ENCODE measurements at regions not wholly inside any gene's neighbourhood (a gene's known extent, or its start where the extent isn't known, plus 50 kb on each side); places are given as distances from the start of the nearest gene placed in this dataset.

DNA sequence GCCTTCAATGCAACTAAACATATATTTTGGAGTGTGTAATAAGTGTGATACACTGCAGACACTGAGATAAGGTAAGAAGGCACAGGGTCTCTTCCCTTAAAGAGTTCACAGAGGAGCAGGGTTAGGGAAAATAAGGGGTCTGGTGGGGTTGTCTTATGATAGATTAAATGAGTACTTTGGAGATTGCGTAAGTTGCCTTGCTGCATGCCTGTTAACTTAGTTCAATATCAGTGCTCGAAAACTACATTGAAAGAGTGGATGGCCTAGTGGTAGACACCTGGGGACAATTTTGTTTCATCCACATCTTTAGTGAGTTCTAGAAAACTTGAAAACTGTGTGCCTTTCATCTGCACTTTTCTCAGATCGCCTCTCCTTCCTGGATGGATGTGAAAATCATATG is 123.2 kb upstream of the BTBD3 start:
- H3K4me2 ChIP-seq, result no peak overlapping the region
- no peak overlapping the region for H2AFZ ChIP-seq (ENCODE audit: low read depth)
- ChIA-PET POLR2A (no interaction called here), CTCF (no interaction called here)
- no peaks in the 10 kb centered on the region for H3K9me2 ChIP-seq
- no peak for DNase-seq
- H3K79me2 ChIP-seq (ENCODE audit: insufficient read depth), result no peaks in the 10 kb centered on the region
- H3K9ac ChIP-seq, result no peak overlapping the region
- H3K27ac ChIP-seq (ENCODE audit: low read depth in 2 of 2, low read length in 1 of 2), result no peak overlapping the region
- no peak for TF ChIP-seq FOXM1 (IDR thresholded peaks at IDR 0.05; ENCODE audit: low read depth)
- TF ChIP-seq MEF2A (IDR thresholded peaks at IDR 0.05; ENCODE audit: borderline replicate concordance, low read depth), result no peak
- TF ChIP-seq TCF12 (IDR thresholded peaks at IDR 0.05), result no peak
- TF ChIP-seq, protein P1, sequence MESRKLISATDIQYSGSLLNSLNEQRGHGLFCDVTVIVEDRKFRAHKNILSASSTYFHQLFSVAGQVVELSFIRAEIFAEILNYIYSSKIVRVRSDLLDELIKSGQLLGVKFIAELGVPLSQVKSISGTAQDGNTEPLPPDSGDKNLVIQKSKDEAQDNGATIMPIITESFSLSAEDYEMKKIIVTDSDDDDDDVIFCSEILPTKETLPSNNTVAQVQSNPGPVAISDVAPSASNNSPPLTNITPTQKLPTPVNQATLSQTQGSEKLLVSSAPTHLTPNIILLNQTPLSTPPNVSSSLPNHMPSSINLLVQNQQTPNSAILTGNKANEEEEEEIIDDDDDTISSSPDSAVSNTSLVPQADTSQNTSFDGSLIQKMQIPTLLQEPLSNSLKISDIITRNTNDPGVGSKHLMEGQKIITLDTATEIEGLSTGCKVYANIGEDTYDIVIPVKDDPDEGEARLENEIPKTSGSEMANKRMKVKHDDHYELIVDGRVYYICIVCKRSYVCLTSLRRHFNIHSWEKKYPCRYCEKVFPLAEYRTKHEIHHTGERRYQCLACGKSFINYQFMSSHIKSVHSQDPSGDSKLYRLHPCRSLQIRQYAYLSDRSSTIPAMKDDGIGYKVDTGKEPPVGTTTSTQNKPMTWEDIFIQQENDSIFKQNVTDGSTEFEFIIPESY (IDR thresholded peaks at IDR 0.05; ENCODE audit: borderline replicate concordance, low read depth), result no peak
- no peak for TF ChIP-seq MAX (IDR thresholded peaks at IDR 0.05; ENCODE audit: low read depth)
- H4K20me1 ChIP-seq (ENCODE audit: insufficient read depth), result no peaks in the 10 kb centered on the region
- H3K4me1 ChIP-seq (ENCODE audit: control insufficient read depth in 1 of 2, insufficient read depth in 2 of 2, low read depth in 1 of 2, low read length in 1 of 2), result no peaks in the 10 kb centered on the region; a peak in 3 of 4 replicates
- H3K9me3 ChIP-seq, result no peaks in the 10 kb centered on the region
- H3K27me3 ChIP-seq (ENCODE audit: insufficient read depth), result no peaks in the 10 kb centered on the region
- 65% methylated on average over 3 of the region's 3 CpGs for WGBS (ENCODE audit: low lambda C conversion rate)
- no peak overlapping the region for H3K4me3 ChIP-seq (ENCODE audit: low read depth in 2 of 2, low read length in 1 of 2)
- H3K36me3 ChIP-seq (replicated peaks in 1 of 2; ENCODE audit: control insufficient read depth in 1 of 2, insufficient read depth in 2 of 2, low read length in 1 of 2), result no peaks in the 10 kb centered on the region
- no peaks in the 10 kb centered on the region for H3F3A ChIP-seq (replicated peaks; ENCODE audit: insufficient read depth)

DNA sequence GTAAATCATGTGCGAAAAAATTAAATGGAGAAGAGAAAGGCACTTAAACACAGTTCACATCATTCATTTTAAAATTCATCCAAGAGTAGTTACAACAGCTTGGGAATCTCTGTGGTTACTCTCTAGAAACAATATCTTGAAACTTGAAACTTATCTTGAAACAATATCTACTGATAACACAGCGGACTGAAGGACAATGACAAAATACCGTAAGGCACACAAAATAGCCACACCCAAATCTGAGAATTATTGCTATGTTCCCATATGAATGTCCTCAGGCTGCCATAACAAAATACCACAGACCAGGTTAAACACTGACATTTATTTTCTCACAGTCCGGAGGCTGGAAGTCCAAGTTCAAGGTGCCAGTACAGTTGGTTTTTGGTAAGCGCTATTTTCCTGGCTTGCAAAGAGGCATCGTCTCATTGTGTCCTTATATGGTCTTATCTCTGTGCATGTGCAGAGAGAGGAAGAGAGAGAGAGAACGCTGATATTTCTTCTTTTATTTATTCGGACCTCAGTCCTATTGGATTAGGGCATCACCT is 122.5 kb upstream of the BTBD3 start:
- no peak overlapping the region for H3K4me2 ChIP-seq
- ChIA-PET POLR2A (no interaction called here), CTCF (no interaction called here)
- H2AFZ ChIP-seq (ENCODE audit: low read depth), result no peak overlapping the region
- no peaks in the 10 kb centered on the region for H3K9me3 ChIP-seq
- H3K4me3 ChIP-seq (ENCODE audit: low read depth in 2 of 2, low read length in 1 of 2), result no peak overlapping the region
- H3K9ac ChIP-seq, result no peak overlapping the region
- no peak for TF ChIP-seq EP300 (IDR thresholded peaks at IDR 0.05; ENCODE audit: borderline replicate concordance in 1 of 2, low read depth in 1 of 2, low read length in 1 of 2)
- no peak for TF ChIP-seq SMC3 (IDR thresholded peaks at IDR 0.05; ENCODE audit: low read depth, low read length)
- no peak for TF ChIP-seq IRF3 (IDR thresholded peaks at IDR 0.05; ENCODE audit: low read depth, low read length)
- TF ChIP-seq RXRA (IDR thresholded peaks at IDR 0.05; ENCODE audit: borderline replicate concordance, low read depth), result no peak
- TF ChIP-seq, protein P2, sequence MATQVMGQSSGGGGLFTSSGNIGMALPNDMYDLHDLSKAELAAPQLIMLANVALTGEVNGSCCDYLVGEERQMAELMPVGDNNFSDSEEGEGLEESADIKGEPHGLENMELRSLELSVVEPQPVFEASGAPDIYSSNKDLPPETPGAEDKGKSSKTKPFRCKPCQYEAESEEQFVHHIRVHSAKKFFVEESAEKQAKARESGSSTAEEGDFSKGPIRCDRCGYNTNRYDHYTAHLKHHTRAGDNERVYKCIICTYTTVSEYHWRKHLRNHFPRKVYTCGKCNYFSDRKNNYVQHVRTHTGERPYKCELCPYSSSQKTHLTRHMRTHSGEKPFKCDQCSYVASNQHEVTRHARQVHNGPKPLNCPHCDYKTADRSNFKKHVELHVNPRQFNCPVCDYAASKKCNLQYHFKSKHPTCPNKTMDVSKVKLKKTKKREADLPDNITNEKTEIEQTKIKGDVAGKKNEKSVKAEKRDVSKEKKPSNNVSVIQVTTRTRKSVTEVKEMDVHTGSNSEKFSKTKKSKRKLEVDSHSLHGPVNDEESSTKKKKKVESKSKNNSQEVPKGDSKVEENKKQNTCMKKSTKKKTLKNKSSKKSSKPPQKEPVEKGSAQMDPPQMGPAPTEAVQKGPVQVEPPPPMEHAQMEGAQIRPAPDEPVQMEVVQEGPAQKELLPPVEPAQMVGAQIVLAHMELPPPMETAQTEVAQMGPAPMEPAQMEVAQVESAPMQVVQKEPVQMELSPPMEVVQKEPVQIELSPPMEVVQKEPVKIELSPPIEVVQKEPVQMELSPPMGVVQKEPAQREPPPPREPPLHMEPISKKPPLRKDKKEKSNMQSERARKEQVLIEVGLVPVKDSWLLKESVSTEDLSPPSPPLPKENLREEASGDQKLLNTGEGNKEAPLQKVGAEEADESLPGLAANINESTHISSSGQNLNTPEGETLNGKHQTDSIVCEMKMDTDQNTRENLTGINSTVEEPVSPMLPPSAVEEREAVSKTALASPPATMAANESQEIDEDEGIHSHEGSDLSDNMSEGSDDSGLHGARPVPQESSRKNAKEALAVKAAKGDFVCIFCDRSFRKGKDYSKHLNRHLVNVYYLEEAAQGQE (IDR thresholded peaks at IDR 0.05; ENCODE audit: low read depth, low read length), result no peak
- TF ChIP-seq MEF2A (IDR thresholded peaks at IDR 0.05; ENCODE audit: borderline replicate concordance, low read depth), result no peak
- TF ChIP-seq JUND (IDR thresholded peaks at IDR 0.05), result no peak
- no peak for DNase-seq
- H3K9me2 ChIP-seq, result no peaks in the 10 kb centered on the region
- no peaks in the 10 kb centered on the region for H3K79me2 ChIP-seq (ENCODE audit: insufficient read depth)
- H3F3A ChIP-seq (replicated peaks; ENCODE audit: insufficient read depth), result no peaks in the 10 kb centered on the region
- no peaks in the 10 kb centered on the region for H3K27me3 ChIP-seq (ENCODE audit: insufficient read depth)
- no peaks in the 10 kb centered on the region for H3K36me3 ChIP-seq (replicated peaks in 1 of 2; ENCODE audit: control insufficient read depth in 1 of 2, insufficient read depth in 2 of 2, low read length in 1 of 2)
- 68% methylated on average over 8 of the region's 8 CpGs for WGBS (ENCODE audit: low lambda C conversion rate)
- no peak overlapping the region for H3K27ac ChIP-seq (ENCODE audit: low read depth in 2 of 2, low read length in 1 of 2)
- H4K20me1 ChIP-seq (ENCODE audit: insufficient read depth), result no peaks in the 10 kb centered on the region
- no peaks in the 10 kb centered on the region; a peak in 3 of 4 replicates for H3K4me1 ChIP-seq (ENCODE audit: control insufficient read depth in 1 of 2, insufficient read depth in 2 of 2, low read depth in 1 of 2, low read length in 1 of 2)
